HEK293T (cell line): ENCODE measurements at regions not wholly inside any gene's neighbourhood (a gene's known extent, or its start where the extent isn't known, plus 50 kb on each side); places are given as distances from the start of the nearest gene placed in this dataset.

ENCODE experiments used
- CTCF ChIA-PET: fragments of 350-600 bp; formaldehyde crosslinking; extraction: SDS; loops from one replicate; lab custom pipeline; 2021; ENCODE audit warnings: antibody characterized with exemption, inconsistent platforms; lab: Yijun Ruan, JAX
- POLR2A ChIA-PET: fragments of 350-600 bp; formaldehyde crosslinking; extraction: SDS; loops from one replicate; lab custom pipeline; 2020; ENCODE audit warnings: antibody characterized with exemption, inconsistent platforms; lab: Yijun Ruan, JAX
- DNase-seq: peaks from one replicate; pipeline ENCODE4 v3.0.0; 2012; ENCODE audit warnings: mixed read lengths; ENCODE audit errors: extremely low spot score
- ARNT ChIP-seq: fragments of 450-650 bp; IDR thresholded peaks from 2 replicates; pipeline ENCODE4 v1.6.1; 2017; ENCODE audit warnings: mild to moderate bottlenecking
- BHLHE40 ChIP-seq: fragments of 450-650 bp; IDR thresholded peaks from 2 replicates; pipeline ENCODE4 v1.6.1; 2016; ENCODE audit warnings: mild to moderate bottlenecking, moderate library complexity, borderline replicate concordance
- CTBP1 ChIP-seq: fragments of 450-650 bp; IDR thresholded peaks from 2 replicates; pipeline ENCODE4 v1.6.1; 2016; ENCODE audit warnings: borderline replicate concordance
- ELF4 ChIP-seq: fragments of 450-650 bp; IDR thresholded peaks from 2 replicates; pipeline ENCODE4 v1.6.1; 2017; ENCODE audit warnings: antibody characterized with exemption
- FOXA1 ChIP-seq: fragments of 450-650 bp; IDR thresholded peaks from 2 replicates; pipeline ENCODE4 v1.6.1; 2016; ENCODE audit warnings: mild to moderate bottlenecking
- FOXK2 ChIP-seq: fragments of 450-650 bp; IDR thresholded peaks from 2 replicates; pipeline ENCODE4 v1.6.1; 2016; ENCODE audit warnings: mild to moderate bottlenecking
- FOXM1 ChIP-seq: fragments of 450-650 bp; IDR thresholded peaks from 2 replicates; pipeline ENCODE4 v1.6.1; 2017; ENCODE audit warnings: mild to moderate bottlenecking, borderline replicate concordance
- HDGF ChIP-seq: fragments of 450-650 bp; IDR thresholded peaks from 2 replicates; pipeline ENCODE4 v1.6.1; 2017; ENCODE audit warnings: antibody characterized with exemption, borderline replicate concordance
- L3MBTL2 ChIP-seq: fragments of 450-650 bp; conservative IDR thresholded peaks from 2 replicates; pipeline ENCODE4 v1.6.1; 2016; ENCODE audit warnings: mild to moderate bottlenecking
- LEF1 ChIP-seq: fragments of 450-650 bp; IDR thresholded peaks from 2 replicates; pipeline ENCODE4 v1.6.1; 2017; ENCODE audit warnings: mild to moderate bottlenecking, borderline replicate concordance
- NFRKB ChIP-seq: fragments of 450-650 bp; IDR thresholded peaks from 2 replicates; pipeline ENCODE4 v1.6.1; 2016; ENCODE audit warnings: mild to moderate bottlenecking, moderate library complexity
- SP1 ChIP-seq: fragments of 450-650 bp; IDR thresholded peaks from 2 replicates; pipeline ENCODE4 v1.6.1; 2017
- SUZ12 ChIP-seq: fragments of 450-650 bp; IDR thresholded peaks from 2 replicates; pipeline ENCODE4 v1.6.1; 2016; ENCODE audit warnings: mild to moderate bottlenecking
- TARDBP ChIP-seq: fragments of 450-650 bp; IDR thresholded peaks from 2 replicates; pipeline ENCODE4 v1.6.1; 2016
- ZNF384 ChIP-seq: fragments of 450-650 bp; IDR thresholded peaks from 2 replicates; pipeline ENCODE4 v1.6.1; 2016
- TF ChIP-seq, protein P1 (sequence below): fragments of 450-650 bp; IDR thresholded peaks from 2 replicates; pipeline ENCODE4 v1.6.1; 2016

DNA sequence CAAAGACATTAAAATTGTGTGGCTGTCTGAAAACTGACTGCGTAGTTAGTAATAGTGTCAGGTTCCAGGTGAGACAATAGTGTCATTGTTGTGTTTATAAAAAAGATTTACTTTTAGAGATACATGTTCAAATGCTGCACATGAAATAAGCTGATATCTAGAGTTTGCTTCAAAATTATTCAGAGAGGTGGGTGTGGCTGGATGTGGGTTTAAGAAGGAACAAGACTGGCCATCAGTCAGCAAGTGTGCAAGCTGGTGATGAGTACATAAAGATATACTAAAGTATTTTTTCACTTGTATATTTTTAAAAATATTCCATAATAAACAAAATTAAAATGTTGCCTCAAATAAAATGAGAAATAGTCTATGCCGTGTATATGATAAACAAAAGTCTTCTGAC lies 190.6 kb downstream of the ARRDC4 start:
- TF ChIP-seq BHLHE40, result no peak
- no peak for TF ChIP-seq CTBP1
- TF ChIP-seq FOXK2, result no peak
- TF ChIP-seq ZNF384, result no peak
- TF ChIP-seq TARDBP, result no peak
- no peak for TF ChIP-seq L3MBTL2
- no peak for TF ChIP-seq FOXA1
- no peak for TF ChIP-seq SUZ12
- TF ChIP-seq ELF4, result no peak
- no peak for TF ChIP-seq NFRKB
- TF ChIP-seq, protein P1, sequence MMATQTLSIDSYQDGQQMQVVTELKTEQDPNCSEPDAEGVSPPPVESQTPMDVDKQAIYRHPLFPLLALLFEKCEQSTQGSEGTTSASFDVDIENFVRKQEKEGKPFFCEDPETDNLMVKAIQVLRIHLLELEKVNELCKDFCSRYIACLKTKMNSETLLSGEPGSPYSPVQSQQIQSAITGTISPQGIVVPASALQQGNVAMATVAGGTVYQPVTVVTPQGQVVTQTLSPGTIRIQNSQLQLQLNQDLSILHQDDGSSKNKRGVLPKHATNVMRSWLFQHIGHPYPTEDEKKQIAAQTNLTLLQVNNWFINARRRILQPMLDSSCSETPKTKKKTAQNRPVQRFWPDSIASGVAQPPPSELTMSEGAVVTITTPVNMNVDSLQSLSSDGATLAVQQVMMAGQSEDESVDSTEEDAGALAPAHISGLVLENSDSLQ, result no peak
- no peak for TF ChIP-seq SP1
- no peak for TF ChIP-seq HDGF
- TF ChIP-seq FOXM1, result no peak
- TF ChIP-seq ARNT, result no peak
- TF ChIP-seq LEF1, result no peak
- DNase-seq, result no peak
- ChIA-PET POLR2A (no interaction called here), CTCF (no interaction called here)

DNA sequence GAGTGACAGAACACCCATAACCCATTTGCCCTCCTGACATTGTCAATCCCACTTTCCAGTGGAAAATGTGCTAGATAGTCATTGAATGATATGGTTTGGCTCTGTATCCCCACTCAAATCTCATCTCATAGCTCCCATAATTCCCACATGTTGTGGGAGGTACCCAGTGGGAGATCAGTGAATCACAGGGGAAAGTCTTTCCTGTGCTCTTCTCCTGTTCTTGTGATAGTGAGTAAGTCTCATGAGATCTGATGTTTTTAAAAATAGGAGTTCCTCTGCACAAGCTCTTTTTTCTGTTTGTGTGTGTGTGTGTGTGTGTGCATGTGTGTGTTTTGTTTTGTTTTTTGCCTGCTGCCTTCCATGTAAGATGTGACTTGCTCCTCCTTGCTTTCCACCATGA lies 191.7 kb downstream of the ARRDC4 start:
- ChIA-PET CTCF (no interaction called here), POLR2A (no interaction called here)
- TF ChIP-seq SP1, result no peak
- TF ChIP-seq ARNT, result no peak
- no peak for TF ChIP-seq FOXK2
- DNase-seq, result no peak

DNA sequence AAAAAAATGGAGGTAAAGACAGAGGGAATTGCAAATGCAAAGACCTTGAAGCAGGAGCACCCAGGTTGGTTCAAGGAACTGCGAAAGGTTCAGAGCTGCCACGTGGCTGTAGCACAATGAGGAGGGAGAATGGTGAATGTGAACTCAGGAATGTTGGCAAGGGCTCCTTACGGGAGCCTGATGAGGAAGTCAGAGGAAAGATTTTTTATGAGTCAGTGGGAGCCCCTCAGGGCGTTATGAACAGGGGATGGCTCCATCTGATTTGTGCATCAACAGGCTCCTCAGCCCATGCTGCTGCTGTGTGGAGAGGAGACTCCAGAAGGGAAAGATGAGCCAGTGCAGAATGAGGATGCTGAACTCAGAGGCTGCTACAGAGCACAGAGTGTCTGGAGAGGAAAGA lies 194.4 kb downstream of the ARRDC4 start:
- POLR2A ChIA-PET, result no interaction called here
- CTCF ChIA-PET, result interaction anchor here (1.4 kb wide), 1 partner anchor 23 kb away, joined by 4 read pairs; no protein-coding TSS in a partner anchor
- TF ChIP-seq NFRKB (no peak), LEF1 (no peak), SP1 (no peak), FOXK2 (no peak), HDGF (no peak), FOXM1 (no peak), L3MBTL2 (no peak), TARDBP (no peak), ARNT (no peak)
- TF ChIP-seq, protein P1, result no peak
- DNase-seq, result no peak

DNA sequence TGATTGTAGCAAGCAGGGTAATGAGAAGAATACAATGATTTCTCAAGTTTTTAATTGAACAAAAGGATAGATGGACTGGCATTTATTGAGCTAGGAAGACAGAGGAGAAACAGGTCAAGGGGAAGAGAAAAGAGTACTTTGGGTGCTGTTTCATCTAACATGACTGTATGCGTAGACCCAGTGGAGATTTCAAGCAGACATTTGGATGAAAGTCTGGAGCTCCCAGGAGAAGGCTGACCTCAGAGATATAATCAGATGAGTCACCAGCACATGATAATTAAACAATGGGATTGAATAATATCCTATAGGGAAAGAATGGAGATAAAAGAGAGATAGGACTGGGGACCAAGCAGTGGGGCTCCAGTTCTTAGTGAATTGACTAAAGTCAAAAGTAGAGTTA lies 194.9 kb downstream of the ARRDC4 start:
- POLR2A ChIA-PET, result no interaction called here
- CTCF ChIA-PET, result interaction anchor here (1.4 kb wide), 1 partner anchor 23 kb away, joined by 4 read pairs; no protein-coding TSS in a partner anchor
- no peak for DNase-seq
- no peak for TF ChIP-seq ZNF384
- no peak for TF ChIP-seq FOXA1

DNA sequence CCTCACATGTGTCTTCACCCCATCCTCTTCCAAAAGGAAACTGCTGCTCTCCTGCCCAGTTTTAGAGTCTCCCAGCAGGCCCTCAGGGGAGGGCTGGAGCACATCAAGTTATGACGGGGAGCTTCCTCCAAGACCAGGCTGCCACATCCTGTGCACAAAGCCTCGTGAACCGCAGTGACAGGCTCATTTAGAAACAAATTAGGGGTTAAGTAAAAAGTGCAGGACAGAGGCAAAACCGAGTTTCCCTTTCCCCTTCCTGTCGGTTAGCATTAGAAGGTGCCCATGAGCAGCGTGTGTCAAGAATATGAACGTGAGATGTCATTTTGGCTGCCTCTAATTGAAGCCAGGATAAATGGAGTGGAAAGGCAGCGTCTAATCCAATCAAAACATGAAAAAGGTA lies 199.7 kb downstream of the ARRDC4 start:
- TF ChIP-seq LEF1, result no peak
- no peak for TF ChIP-seq SP1
- no peak for TF ChIP-seq FOXA1
- no peak for TF ChIP-seq L3MBTL2
- no peak for TF ChIP-seq BHLHE40
- no peak for TF ChIP-seq TARDBP
- TF ChIP-seq FOXM1, result no peak
- TF ChIP-seq ARNT, result no peak
- no peak for TF ChIP-seq ELF4
- no peak for TF ChIP-seq FOXK2
- ChIA-PET POLR2A (no interaction called here), CTCF (no interaction called here)
- no peak for DNase-seq

DNA sequence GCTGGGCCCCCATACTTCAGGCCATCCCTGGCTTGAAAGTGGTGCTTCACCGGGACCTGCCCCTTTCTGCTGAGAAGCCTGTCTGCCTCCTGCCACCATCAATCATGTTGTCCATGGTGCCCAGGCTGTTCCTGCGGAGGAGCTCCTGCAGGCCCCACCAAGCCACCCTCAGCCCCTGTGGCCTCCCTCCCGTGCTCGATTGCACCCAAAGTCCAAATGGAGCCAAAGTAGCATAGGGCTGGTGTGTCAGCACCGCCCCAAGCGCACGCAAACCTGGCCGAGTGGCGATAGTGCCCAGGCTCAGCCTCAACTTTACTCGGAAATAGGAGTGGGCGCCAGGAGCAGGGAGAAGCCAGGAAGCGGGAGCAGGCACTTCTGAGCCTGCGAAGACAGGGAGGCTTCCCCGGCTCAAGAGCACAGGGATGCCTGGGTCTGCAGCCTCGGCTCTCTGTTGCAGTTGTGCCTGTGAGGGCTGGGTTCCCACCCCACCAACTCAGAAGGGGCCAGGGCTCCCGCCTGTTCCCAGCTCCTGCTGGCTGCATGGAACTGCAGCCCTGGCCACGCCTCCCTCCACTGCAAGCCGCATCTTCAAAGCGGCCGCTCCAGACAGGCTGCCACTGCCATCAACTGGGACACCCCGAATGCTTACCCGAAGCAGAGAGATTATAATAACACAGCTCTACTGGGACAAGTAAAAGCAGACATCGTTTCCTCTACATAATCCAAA lies 203.0 kb downstream of the ARRDC4 start:
- POLR2A ChIA-PET, result no interaction called here
- no peak for DNase-seq
- CTCF ChIA-PET, result no interaction called here
- TF ChIP-seq CTBP1 (no peak), BHLHE40 (no peak), ARNT (no peak), ELF4 (no peak), SP1 (no peak), LEF1 (no peak), HDGF (no peak), FOXA1 (no peak), NFRKB (no peak), ZNF384 (no peak), FOXM1 (no peak), FOXK2 (no peak), L3MBTL2 (no peak)
- TF ChIP-seq, protein P1, result no peak
